SK-N-SH treated with all-trans-retinoic acid at 6 μM for 48 hours (cell line): ENCODE measurements at regions not wholly inside any gene's neighbourhood (a gene's known extent, or its start where the extent isn't known, plus 50 kb on each side); places are given as distances from the start of the nearest gene placed in this dataset.

ENCODE experiments used
- ATAC-seq: fragments of 200-7000 bp; cut with Tn5 transposase; 3 replicates; pipeline ENCODE4 v1.9.1; 2020; ENCODE audit warnings: mild to moderate bottlenecking, moderate library complexity
- ARNTL ChIP-seq: fragments of 450-650 bp; formaldehyde crosslinking; IDR thresholded peaks from 2 replicates; pipeline ENCODE4 v1.5.0; 2020; ENCODE audit warnings: low read depth, mild to moderate bottlenecking, moderate library complexity, borderline replicate concordance
- BACH2 ChIP-seq: fragments of 250-450 bp; sonication (Bioruptor Pico); IDR thresholded peaks from 2 replicates; pipeline ENCODE4 v1.9.0; 2021; ENCODE audit warnings: mild to moderate bottlenecking, borderline replicate concordance
- CREB5 ChIP-seq: fragments of 250-450 bp; sonication (Bioruptor Pico); IDR thresholded peaks from 2 replicates; pipeline ENCODE4 v1.5.1; 2020; ENCODE audit warnings: low read depth, mild to moderate bottlenecking, moderate library complexity
- CSDC2 ChIP-seq: fragments of 250-450 bp; sonication (Bioruptor Pico); IDR thresholded peaks from 2 replicates; pipeline ENCODE4 v1.5.0; 2020; ENCODE audit warnings: mild to moderate bottlenecking, moderate library complexity
- CSRNP3 ChIP-seq: fragments of 250-450 bp; sonication (Bioruptor Pico); IDR thresholded peaks from 2 replicates; pipeline ENCODE4 v1.5.1; 2021; ENCODE audit warnings: mild to moderate bottlenecking, moderate library complexity
- ESRRG ChIP-seq: fragments of 250-450 bp; sonication (Bioruptor Pico); IDR thresholded peaks from 2 replicates; pipeline ENCODE4 v1.6.1; 2021; ENCODE audit warnings: mild to moderate bottlenecking
- GLIS3 ChIP-seq: fragments of 250-450 bp; sonication (Bioruptor Pico); IDR thresholded peaks from 2 replicates; pipeline ENCODE4 v1.5.0; 2020; ENCODE audit warnings: mild to moderate bottlenecking, moderate library complexity
- ISL1 ChIP-seq: fragments of 250-450 bp; sonication (Bioruptor Pico); IDR thresholded peaks from 2 replicates; pipeline ENCODE4 v2.1.2; 2022; ENCODE audit warnings: mild to moderate bottlenecking, moderate library complexity
- OSR1 ChIP-seq: fragments of 250-450 bp; sonication (Bioruptor Pico); IDR thresholded peaks from 2 replicates; pipeline ENCODE4 v1.8.0; 2022; ENCODE audit warnings: moderate library complexity, mild to moderate bottlenecking, inconsistent platforms
- PATZ1 ChIP-seq: fragments of 250-450 bp; sonication (Bioruptor Pico); IDR thresholded peaks from 2 replicates; pipeline ENCODE4 v1.8.0; 2020; ENCODE audit warnings: mild to moderate bottlenecking, moderate library complexity, borderline replicate concordance
- POU6F1 ChIP-seq: fragments of 250-450 bp; sonication (Bioruptor Pico); IDR thresholded peaks from 2 replicates; pipeline ENCODE4 v1.8.0; 2021; ENCODE audit warnings: low read depth, mild to moderate bottlenecking, moderate library complexity, borderline replicate concordance
- PPARA ChIP-seq: fragments of 250-450 bp; sonication (Bioruptor Pico); IDR thresholded peaks from 2 replicates; pipeline ENCODE4 v1.5.0; 2020; ENCODE audit warnings: mild to moderate bottlenecking, borderline replicate concordance
- RARB ChIP-seq: fragments of 250-450 bp; sonication (Bioruptor Pico); IDR thresholded peaks from 2 replicates; pipeline ENCODE4 v1.8.0; 2021; ENCODE audit warnings: mild to moderate bottlenecking, moderate library complexity
- SNAI2 ChIP-seq: fragments of 250-450 bp; sonication (Bioruptor Pico); IDR thresholded peaks from 2 replicates; pipeline ENCODE4 v1.5.0; 2020; ENCODE audit warnings: mild to moderate bottlenecking, moderate library complexity
- ZC3H10 ChIP-seq: fragments of 250-450 bp; sonication (Bioruptor Pico); IDR thresholded peaks from 2 replicates; pipeline ENCODE4 v1.5.1; 2021; ENCODE audit warnings: mild to moderate bottlenecking, moderate library complexity
- ZFP3 ChIP-seq: fragments of 250-450 bp; sonication (Bioruptor Pico); IDR thresholded peaks from 2 replicates; pipeline ENCODE4 v1.5.0; 2020; ENCODE audit warnings: mild to moderate bottlenecking, moderate library complexity
- ZFP30 ChIP-seq: fragments of 450-650 bp; formaldehyde crosslinking; IDR thresholded peaks from 2 replicates; pipeline ENCODE4 v1.5.0; 2022; ENCODE audit warnings: mild to moderate bottlenecking, moderate library complexity
- ZNF565 ChIP-seq: fragments of 450-650 bp; formaldehyde crosslinking; conservative IDR thresholded peaks from 2 replicates; pipeline ENCODE4 v1.5.0; 2020; ENCODE audit warnings: low read depth, mild to moderate bottlenecking, moderate library complexity
- ZNF70 ChIP-seq: fragments of 450-650 bp; formaldehyde crosslinking; IDR thresholded peaks from 2 replicates; pipeline ENCODE4 v1.5.0; 2020; ENCODE audit warnings: mild to moderate bottlenecking, moderate library complexity
- ZNF8 ChIP-seq: fragments of 450-650 bp; formaldehyde crosslinking; IDR thresholded peaks from 2 replicates; pipeline ENCODE4 v1.5.0; 2020; ENCODE audit warnings: mild to moderate bottlenecking, moderate library complexity

GRCh38 chr1:117794073-117794472 lies 135.3 kb downstream of the GDAP2 start (continued):
- TF ChIP-seq ZNF565 (CRISPR knock-in tag) = no peak
- no peak for TF ChIP-seq ZC3H10
- no peak for TF ChIP-seq ARNTL (CRISPR knock-in tag)
- no peak for TF ChIP-seq CREB5 (CRISPR knock-in tag)
- TF ChIP-seq, all 23 proteins: peak for 0

GRCh38 chr1:117795190-117795589 lies 134.2 kb downstream of the GDAP2 start:
- ATAC-seq = peak; percentile 90
- TF ChIP-seq CSDC2 = no peak
- no peak for TF ChIP-seq ZFP3 (CRISPR knock-in tag)
- TF ChIP-seq ESRRG = no peak
- no peak for TF ChIP-seq BACH2 (CRISPR knock-in tag)
- no peak for TF ChIP-seq POU6F1 (CRISPR knock-in tag)
- TF ChIP-seq SNAI2 (CRISPR knock-in tag) = no peak
- TF ChIP-seq OSR1 = no peak
- TF ChIP-seq ZC3H10 = no peak
- TF ChIP-seq ARNTL (CRISPR knock-in tag) = no peak
- no peak for TF ChIP-seq ISL1
- TF ChIP-seq ZNF565 (CRISPR knock-in tag) = no peak
- no peak for TF ChIP-seq PPARA
- no peak for TF ChIP-seq GLIS3 (CRISPR knock-in tag)
- no peak for TF ChIP-seq ZFP30 (CRISPR knock-in tag)
- TF ChIP-seq, all 23 proteins: peak for 0

- ATAC-seq = no peak; the same call in 2 of the 3 replicates
- TF ChIP-seq ESRRG (no peak), GLIS3 (CRISPR knock-in tag) (no peak), ISL1 (no peak), CREB5 (CRISPR knock-in tag) (no peak), SNAI2 (CRISPR knock-in tag) (no peak), CSDC2 (no peak), ZNF70 (no peak), OSR1 (no peak), ZFP30 (CRISPR knock-in tag) (no peak), BACH2 (CRISPR knock-in tag) (no peak), ZNF8 (CRISPR knock-in tag) (no peak), RARB (CRISPR knock-in tag) (no peak), CSRNP3 (CRISPR knock-in tag) (no peak), ZC3H10 (no peak), ZFP3 (CRISPR knock-in tag) (no peak), ZNF565 (CRISPR knock-in tag) (no peak), POU6F1 (CRISPR knock-in tag) (no peak), PATZ1 (CRISPR knock-in tag) (no peak)
Observed at GRCh38 chr1:117795792-117796191, 133.6 kb downstream of the GDAP2 start.
